GM19239 (cell line): ENCODE measurements at regions not wholly inside any gene's neighbourhood (a gene's known extent, or its start where the extent isn't known, plus 50 kb on each side); places are given as distances from the start of the nearest gene placed in this dataset.
"Not testable (repeated sequence)": the region's sequence is repeated elsewhere in the genome, so short reads cannot be mapped to it uniquely, and the experiment has no call there.

Experiments
- DNase-seq: peaks from one replicate; pipeline ENCODE4 v3.0.0; 2011; ENCODE audit warnings: low spot score; ENCODE audit not compliant: insufficient read length
- FAIRE-seq: peaks from 2 replicates; lab custom pipeline; 2011; peaks lifted over from hg19 to GRCh38; lab: Jason Lieb, UNC

DNA sequence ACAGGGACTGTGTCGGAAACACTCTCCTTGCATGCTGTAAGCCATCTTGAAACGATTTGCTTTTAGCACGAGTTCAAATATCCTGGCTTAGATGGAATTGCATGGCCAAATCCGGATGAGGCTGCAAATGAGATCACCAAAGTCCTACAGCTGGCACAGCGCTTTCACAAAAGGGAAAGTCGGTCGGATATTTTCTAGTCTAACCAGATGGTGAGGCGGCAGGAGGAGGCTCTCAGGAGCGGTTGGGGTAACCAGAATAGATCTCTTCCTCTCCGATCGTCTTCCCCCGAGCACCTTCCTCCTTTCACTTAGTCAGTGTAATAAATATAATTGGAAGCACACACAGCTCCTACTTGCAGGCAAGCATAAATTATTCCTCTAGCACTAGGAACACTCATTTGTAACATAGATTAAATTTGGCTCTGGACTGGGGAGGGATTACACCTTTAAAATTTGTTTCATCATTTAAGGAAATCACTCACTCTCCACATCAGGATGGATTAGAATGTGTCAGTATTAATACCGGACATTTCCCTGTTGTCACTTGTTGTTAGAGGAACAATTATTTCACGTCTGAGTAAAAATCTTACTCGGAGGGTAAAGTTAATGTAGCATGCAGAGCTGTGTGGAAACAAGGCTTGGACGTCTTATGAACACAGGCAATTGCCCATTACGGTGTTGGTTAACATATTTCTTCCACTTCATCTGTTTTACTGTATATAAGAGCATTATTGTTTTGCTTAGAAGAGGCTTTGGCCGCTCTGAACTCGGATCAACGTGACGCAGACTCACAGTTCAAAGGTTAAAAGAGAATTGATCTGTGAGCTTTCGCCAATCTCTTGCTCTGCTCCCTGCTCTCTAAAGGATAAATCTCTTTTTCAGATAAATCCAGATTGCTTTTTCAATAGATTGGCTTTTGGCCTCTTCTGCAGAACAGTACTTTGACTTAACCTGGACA lies 857.9 kb downstream of the TYW1 start:
- no peak for DNase-seq
- FAIRE-seq: no peak

DNA sequence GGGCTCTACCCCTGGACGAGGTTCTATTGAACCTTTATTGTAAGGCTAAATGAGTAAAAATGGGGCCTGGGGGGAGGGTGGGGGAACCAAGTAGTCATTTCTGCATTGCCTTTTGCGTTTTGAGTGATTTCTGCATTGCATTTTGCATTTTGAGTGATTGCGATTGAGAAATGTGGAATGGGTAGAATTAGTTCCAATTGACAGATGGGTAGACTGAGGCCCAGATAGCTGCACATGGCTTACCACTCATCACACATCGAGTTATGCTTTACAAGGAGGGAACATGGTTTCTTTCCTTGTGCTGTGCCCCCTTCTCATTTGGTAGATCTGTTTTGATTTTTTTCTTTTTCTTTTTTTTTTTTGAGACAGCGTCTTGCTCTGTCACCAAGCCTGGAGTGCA lies 858.7 kb downstream of the TYW1 start:
- no peak for DNase-seq
- no peak for FAIRE-seq

DNA sequence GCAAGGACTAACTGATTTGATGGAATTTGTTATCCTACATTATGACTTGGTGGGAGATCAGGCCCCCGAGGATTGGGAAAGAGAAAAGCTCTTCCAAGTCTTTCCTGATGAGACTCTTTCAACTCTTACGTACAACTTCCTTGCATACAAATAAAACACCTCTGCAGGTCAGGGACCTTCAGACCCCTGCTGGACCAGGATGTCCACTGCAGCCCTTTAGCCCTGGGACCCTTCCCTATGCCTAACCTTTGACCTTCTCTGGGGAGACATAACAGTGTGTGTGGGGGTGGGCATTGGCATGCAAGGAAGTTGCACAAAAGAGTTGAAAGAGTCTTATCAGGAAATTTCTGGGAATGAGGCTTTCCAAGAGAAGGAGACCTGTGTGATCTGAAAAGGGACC lies 859.4 kb downstream of the TYW1 start:
- DNase-seq (no peak), FAIRE-seq (no peak)

DNA sequence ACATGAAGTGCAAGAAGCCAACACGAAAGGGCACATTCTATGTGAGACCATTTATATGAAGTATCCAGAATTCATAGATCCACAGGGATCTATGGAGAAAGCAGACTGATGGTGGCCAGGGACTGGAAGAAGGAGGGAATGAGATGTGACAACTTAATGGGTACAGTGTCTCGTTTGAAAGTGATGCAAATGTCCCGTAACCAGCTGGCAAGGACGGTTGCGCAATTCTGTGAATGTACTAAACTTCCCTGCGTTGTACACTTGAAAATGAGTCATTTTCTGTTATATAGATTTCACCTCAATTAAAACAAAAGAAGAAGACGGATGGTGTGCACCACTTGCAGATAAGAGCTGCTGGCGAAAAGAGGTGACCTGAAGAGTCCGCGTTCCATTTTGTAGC lies 861.1 kb downstream of the TYW1 start:
- DNase-seq: no peak
- no peak for FAIRE-seq

DNA sequence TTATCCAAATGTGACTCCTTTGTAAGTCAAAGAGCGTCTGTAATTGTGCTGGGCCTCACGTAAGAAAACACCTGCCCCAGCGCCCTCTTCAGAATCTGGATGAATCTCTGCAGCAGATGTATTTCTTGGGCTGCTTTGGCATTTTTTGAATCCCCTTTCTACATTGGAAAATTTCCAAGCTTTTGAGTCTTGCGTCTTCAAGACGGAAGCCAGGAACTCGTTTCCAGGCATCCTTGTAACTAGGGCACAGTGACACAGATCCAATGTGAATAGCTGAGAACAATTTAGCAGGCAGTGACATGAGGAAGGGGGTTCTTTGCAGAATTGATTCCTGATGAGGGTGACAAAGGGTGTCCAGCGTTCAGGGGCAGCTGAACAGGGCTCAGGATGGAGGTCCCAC lies 862.3 kb downstream of the TYW1 start:
- no peak for DNase-seq
- no peak for FAIRE-seq

DNA sequence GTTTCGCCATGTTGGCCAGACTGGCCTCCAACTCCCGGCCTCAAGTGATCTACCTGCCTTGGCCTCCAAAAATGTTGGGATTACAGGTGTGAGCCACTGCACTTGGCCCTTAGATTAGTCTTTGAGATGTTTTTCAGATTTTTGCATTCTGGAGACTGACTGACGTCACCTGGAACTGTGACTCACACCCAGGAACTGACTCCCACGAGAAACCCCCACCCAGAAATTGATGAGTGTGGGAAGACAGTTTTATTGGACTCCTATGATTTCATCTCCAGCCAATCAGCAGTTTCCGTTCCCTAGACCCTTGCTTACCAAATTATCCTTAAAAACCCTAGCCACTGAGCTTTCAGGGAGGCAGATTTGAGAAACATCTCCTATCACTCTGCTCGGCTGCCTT lies 867.3 kb downstream of the TYW1 start:
- FAIRE-seq (no peak), DNase-seq (no peak)

DNA sequence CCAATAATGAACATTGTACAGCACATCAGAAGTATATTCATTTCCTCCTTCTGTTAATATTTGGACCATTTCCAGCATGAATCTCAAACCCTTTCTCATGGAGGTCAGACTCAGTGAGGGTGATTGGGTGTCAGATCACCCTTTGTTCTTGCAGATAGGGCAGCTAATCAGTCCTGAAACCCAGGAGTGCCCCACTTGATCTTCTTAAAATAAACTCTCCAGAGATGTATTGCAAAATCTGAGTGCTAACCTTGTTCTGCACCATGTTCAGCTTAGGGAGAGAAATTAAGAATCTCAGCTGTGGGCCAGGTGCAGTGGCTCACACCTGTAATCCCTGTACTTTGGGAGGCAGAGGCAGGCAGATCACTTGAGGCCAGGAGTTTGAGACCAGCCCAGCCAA lies 869.4 kb downstream of the TYW1 start:
- DNase-seq (no peak), FAIRE-seq (no peak)

DNA sequence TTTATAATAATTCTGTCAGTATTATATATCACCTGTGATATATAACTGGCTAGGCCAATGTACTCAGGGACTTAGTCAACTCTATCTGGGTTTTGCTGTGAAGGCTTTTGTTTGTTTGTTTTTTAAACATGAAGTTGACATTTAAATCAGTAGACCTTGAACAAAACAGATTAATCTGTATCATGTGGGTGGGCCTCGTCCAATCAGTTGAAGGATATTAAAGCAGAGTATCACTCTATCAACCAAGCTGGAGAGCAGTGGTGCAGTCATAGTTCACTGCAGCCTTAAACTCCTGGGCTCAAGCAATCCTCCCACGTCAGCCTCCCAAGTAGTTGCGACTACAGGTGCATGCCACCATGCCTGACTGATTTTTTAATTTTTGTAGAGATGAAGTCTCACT lies 870.2 kb downstream of the TYW1 start:
- DNase-seq: no peak
- FAIRE-seq: no peak

DNA sequence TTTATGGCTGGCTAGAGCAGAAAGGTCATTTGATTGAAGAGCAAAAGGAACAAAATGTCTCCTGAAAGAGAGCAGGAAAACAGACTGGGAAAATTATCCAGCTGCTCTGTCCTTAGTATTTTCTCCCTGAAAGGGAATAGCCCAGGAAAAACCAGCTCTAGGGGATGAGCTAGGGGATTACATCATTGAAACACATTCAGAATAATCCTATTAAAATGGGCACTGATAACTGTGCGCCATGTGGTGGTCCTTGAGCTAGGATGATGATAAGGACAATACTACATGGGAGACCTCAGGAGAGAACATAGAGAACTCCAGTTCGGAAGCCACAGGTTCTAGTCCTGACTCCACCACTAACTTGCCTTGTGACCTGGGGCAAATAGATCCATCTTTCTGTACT lies 873.8 kb downstream of the TYW1 start:
- no peak for DNase-seq
- no peak for FAIRE-seq

DNA sequence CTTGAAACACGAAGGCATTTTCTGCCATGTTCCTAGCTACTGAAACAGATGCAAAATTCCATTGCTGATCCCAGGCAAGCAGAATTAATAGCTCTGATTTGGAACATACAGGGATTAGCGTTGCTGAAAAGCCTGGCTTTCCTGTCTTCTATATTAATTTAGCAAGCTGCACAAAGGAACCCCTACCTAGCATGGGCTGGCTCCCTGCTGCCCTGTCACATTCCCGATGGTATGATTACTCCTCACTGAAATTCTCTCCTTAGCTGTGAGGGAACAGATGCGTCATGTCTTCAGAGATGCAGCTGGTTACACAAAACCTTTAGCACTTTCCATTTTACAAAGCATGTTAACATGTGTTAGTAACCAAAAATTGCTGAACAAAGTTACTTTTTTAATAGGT lies 878.9 kb downstream of the TYW1 start:
- no peak for FAIRE-seq
- DNase-seq: no peak

DNA sequence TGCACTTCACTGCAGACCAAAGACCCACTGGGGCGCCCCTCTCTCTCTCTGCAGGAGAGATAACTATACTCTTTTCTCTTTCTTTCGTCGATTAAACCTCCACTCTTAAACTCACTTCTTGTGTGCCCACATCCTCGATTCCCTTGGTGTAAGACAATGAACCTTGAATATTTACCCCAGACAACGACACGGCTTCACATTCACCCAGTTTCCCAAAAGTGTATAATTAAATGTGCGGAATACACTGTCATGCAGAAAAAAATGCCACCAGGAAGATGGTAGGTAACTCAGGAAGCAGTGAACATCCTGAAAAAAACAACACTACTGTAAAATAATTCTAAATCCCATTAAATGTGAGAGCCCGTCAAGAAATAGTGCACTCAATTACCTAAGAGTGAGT lies 882.2 kb downstream of the TYW1 start:
- DNase-seq (no peak), FAIRE-seq (no peak)

DNA sequence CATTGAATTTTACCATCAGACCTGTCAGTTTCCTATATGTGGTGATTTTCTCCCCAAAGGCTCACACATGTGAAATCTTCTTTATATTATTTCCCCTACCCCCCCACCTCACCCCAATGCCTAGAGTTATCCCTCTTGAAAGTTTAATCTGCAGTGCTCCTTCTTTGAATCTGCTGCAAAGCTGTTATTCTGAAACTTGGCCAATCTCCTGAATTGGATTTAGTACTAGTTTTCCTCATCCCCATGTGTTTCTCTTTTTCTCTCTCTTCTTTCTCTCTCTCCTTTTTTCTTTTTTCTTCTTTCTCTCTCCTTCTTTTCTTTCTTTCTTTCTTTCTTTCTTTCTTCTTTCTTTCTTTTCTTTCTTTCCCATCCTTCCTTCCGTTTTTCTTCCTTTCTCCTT lies 886.2 kb downstream of the TYW1 start:
- DNase-seq: no peak
- no peak for FAIRE-seq

DNA sequence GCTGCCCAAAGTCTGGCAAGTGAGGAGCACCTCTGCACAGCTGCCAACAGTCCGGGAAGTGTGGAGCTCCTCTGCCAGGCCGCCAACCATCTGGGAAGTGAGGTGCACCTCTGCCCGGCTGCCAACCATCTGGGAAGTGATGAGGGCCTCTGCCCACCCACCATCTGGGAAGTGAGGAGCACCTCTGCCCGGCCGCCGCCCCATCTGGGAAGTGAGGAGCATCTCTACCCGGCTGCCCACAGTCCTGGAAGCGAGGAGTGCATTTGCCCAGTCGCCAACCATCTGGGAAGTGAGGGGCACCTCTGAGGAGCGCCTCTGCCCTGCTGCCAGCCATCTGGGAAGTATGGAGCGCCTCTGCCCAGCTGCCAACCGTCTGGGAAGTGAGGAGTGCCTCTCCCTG lies 893.7 kb downstream of the TYW1 start:
- DNase-seq: no peak
- no peak for FAIRE-seq

DNA sequence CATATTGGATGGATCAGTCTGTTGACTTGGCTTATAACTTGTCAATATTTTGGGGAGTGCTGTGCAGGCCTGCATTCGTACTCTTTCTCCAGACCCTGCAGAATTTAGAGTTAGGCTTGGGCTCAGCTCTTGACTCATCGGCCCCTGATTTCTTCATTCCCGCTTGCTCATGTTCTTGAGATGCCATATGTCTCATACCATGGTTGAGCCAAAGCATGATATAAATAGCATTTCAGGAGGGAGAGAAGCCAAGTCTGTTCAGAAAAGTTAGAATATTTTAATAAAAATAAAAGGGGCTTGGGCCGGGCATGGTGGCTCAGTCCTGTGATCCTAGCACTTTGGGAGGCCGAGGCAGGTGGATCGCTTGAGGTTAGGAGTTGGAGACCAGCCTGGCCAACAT lies 898.1 kb downstream of the TYW1 start:
- FAIRE-seq: no peak
- no peak for DNase-seq

DNA sequence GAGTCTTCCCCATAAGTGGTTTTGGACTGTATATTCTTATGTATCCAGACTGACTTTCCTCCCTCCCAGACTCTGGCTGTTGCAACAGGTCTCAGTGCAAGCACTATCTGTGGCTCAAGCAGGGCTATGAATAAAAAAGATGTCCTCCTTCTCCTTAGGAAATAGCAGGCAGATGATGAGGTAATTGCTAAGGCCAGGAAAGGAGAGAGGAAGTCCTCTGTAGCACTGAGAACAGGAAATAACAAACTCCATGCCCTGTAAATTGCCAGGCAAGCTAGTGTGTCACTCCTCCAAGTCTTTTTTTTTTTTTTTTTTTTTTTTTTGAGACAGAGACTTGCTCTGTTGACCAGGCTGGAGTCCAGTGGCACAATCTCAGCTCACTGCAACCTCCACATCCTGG lies 900.1 kb downstream of the TYW1 start:
- FAIRE-seq (no peak), DNase-seq (no peak)

DNA sequence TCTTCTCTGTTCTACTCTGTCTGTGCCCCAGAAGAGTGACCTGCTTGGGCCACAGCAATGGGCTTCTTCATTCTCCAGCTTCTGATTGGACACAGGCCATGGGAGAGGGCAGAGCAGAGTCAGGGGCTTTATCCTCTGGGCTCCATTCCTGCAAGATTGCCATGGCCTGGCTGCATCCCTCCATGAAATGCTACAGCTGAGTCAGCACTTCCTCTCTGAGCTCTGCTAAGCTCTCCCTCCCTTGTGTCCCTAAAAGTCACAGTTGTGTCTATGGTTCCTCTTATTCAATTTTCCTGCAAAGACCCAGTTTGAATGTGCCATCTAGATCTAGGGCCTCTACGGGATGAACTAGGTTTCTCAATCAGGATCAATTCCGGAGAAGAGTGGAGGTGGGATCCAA lies 903.8 kb downstream of the TYW1 start:
- DNase-seq (no peak), FAIRE-seq (no peak)

DNA sequence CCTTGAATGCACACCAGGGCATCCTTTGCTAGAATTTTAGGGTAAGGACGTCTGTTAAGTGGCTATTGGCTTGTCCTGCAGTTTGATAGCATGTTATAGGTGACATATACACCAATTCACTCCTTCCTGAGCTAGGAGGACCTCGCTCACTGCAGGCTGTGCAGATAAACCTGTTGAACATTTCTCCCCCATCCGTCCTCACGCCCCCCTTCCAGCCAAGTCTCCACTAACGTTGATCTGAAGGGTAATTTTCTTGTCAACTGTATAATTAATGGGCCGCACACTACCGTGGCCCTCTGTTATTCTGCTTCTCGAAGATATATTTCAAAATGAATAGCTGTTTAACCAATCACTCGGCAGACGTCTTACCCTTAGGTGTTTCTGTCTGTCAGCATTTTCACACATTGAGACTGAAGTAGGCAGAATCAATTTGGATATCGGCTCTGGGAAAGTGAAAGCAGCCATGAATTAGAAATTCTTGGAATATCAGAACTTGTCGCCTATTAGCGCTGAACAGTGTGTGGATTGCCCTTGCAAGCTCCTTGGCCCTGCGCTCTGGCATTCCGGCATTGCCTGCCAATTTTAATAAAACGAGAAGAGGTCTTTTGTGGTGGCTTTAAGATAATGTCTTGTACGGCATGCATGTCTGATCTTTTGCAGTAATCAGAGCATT lies 905.3 kb downstream of the TYW1 start:
- FAIRE-seq (no peak), DNase-seq (no peak)

DNA sequence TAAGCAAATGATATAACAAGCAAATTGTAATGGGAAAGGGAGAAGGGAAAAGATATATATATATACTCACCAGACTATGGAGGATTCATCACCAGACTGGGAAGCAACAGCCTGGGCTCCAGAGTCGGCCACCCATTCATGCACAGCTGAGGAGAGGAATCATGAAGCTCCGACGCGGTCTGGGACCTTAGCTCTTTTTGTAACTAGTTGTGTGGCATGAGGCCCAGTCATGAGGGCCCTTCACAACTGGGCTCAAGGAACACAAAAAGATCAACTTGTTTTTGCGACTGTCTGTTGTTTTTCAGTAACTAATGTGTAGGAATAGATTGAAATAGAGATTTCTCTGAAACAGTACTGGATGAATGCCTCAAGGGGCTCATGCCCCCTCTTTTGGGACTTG lies 911.2 kb downstream of the TYW1 start:
- no peak for DNase-seq
- no peak for FAIRE-seq

DNA sequence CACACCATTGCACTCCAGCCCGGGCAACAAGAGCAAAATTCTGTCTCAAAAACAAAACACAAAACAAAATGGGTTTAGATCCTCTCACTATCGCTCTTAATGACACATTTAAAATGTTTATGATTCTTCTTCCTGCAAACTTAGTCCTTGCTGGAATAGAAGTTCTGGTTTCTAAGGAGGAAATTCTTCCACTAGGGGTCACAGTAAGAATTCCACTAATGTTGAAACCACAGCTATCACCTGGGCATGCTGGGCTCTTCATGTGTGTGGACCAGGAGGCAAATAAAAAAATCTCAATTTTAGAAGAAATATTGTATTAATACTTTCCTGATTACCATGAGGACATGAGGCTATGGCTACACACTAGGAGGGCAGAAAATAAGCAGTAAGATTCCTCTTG lies 915.8 kb downstream of the TYW1 start:
- FAIRE-seq (no peak), DNase-seq (no peak)

DNA sequence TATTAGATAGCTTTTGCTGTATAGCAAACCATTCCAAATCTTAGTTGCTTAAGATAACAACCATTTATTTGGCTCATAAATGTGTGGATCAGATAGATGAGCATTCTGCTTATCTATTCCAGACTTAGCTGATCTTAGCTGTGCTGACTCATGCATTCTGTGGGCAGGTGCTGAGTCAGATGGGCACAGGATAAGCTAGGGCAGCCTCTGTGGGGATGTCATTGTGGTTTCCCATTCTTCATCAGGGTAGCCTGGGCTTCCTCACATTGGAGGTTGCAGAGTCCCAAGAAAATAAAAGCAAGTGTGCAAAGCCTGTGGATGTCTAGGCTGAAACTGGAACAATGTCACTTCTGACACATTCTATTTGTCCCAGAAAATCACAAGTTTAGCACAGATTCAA lies 917.0 kb downstream of the TYW1 start:
- FAIRE-seq (no peak), DNase-seq (no peak)

DNA sequence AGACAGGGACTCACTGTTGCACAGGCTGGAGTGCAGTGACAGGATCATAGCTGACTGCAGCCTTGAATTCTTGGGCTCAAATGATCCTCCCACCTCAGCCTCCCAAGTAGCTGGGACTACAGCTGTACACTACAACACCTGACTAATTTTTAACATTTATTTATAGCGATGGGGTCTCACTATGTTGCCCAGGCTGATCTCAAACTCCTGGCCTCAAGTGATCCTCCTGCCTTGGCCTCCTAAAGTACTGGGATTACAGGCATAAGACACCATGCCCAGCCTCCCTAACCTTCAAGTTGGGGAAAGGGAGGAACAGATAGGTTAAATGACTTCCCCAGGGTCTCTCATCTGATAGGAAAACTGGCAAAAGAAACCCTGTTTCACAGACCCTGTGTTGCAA lies 919.5 kb downstream of the TYW1 start:
- not testable (repeated sequence) for FAIRE-seq, DNase-seq
